Muscle of back (tissue), 3 donors: ENCODE measurements at regions not wholly inside any gene's neighbourhood (a gene's known extent, or its start where the extent isn't known, plus 50 kb on each side); places are given as distances from the start of the nearest gene placed in this dataset.

ENCODE experiments used
- DNase-seq, 3 donors: peaks; one replicate each; pipeline versions ENCODE4 v3.0.0 to v3.0.0-alpha.2; 2013

DNA sequence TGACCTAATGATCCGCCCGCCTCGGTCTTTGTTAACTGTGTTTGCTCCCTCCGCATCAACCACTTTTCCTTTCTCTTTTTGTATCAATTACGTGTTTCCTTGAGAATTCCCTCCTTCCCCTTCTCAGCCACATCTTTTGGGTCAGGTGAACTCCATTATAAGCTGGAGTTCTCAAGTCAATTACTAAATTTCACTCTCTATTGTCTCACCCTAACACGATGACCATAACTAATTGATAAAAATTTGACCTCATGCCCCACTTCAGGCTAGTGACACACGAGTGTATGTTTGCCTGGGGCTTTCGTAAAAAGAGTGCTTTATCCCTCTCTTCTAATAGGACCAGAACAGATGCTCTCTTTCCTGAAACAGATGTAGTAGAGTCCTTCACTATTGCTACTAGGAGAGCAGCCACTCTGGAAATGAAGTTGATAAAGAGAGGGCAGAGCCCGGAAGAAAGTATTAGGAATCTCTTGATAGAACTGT is 403.6 kb upstream of the ANXA10 start:
- peak in 1 of 3 donors; percentile 35 for DNase-seq

DNA sequence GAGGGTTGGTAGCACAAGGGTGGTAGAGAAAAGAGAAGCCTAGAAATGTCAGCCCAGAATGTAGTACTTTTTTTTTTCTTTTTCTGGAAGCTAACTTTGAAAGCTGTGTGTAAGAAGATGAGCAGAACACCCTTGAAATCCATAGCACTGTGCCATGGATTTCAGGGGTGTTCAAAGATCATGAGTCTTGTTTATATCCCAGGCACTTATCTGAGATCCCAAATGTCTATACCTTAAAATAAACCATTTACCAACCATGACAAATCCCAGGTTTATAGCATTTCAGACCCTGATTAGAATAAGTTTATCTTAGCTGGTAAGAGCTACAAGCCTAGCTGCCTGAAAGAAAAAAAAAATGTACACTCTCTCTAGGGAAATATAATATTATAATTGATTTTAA is 389.9 kb upstream of the ANXA10 start:
- DNase-seq = no peak

DNA sequence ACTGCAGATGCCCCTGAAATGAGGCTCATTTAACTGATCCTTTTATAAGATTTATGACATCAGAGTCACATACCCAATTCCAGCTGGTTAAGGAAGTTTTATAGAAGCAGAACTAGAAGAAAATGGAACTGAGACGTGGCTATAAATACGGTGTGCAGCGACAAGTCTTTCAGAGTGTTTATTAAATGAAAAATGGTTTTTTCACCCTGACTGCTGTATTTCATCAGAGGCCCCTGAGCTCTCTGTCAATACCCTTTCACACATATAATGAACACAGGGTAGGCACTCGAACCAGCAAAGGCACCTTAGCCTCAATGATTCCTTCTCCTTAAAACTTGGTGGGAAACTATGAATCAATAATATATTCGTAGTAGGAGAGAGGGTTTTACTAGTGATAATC is 380.8 kb upstream of the ANXA10 start:
- no peak for DNase-seq

DNA sequence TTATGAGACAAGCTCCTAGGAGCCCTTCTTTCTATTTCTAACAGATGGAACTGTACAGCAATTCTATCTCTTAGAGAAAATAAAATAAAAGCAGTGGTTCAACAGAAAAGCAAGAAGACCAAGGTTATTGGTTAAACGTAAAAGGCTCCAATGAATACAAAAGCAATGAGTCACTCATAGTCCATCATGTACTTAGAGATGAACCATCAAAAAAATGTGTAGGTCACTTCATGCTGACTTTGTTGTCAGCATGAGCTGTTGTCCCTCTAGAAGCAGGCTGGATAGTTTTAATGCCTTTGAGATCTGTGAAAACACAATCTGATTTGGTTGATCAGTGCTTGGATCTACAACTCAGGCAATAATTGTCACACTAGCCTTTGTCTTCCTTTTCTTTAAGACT is 378.6 kb upstream of the ANXA10 start:
- DNase-seq = peak in 1 of 3 donors; percentile 29

DNA sequence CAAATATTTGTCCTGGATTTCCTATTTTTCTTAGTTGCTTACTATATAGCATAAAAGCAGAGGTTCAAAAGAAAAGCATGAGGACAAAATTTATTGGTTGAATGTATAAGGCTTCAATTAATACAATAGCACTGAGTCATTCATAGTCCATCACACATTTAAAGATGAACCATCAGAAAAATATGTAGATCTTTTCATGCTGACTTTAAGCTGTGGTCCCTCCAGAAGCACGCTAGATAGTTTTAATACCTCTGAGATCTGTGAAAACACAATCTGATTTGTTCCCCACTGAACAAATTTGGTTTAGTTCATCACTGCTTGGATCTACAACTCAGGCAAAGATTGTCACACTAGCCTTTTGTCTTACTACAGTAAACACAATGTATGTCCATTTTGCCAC is 377.2 kb upstream of the ANXA10 start:
- peak in 1 of 3 donors; percentile 54 for DNase-seq

DNA sequence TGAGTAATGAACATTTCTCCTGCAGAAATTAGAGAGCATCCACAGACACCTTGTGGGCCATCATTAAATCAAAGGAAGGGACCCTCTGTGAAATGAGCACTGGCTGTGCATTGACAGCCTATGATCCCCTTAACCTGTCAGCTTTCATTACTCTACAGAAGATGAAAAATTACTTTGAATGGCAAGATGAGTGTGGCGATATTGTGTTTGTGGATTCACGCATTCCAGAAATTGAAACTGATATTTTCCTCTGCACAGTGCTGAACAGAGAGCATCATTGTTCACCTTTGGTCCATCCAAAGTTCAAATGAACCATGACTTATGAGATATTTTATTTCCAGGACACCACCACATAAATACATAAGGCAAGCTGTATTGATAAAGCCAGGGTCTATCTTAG is 374.8 kb upstream of the ANXA10 start:
- DNase-seq = no peak

DNA sequence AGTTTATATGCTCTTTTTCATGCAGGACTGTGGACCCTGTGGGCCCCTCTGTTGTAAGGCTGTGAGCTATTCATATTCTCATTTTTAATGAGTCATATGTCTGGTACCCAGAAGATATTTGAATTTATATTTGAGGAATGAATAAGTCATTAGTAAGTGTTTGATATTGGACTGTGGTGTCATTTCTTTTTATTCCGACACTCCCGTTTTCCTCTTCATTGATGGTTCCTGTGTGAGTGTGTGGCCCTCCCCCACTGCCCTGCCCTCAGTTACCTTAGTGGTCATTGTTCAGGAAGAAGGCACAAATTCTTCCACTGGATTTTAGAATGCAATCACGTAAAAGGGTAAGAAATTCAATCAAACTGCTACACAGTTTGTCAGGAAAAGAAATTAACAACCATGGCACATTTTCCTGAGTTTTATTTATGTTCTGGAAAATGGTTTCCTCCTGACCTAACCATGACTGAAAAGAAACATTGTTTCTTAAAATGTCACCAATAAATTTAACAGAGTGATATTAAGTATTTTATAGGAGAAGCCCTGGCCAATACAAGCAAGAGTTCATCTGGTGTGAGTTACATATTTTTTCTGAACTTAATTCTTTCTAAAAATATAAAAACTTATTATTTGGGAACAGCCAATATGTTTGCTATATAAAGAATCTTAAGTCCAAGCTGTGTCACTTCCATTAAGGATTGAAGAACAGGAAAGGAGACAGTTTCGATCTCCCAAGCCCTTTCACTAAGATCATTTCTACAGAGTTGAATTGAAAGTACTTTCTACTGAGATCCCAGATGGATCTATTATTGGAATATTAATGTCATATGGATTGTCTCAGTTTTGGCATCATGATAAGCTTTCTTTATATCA is 370.5 kb upstream of the ANXA10 start:
- DNase-seq = peak in 2 of 3 donors; percentile 1 to 4

DNA sequence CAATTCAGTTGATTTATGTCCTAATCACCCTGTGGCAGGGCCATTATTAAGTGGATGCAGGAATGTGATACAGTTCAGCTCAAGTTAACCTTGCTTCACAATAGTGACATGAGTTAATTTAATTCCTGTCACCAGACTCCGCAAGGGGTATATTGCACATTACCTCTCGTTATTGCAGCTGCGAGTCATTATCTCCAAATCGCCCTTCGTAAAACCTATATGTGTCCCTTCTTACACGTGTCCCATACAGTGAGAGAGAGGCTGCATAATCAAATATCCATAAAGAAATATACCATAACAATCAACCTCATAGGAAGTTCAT is 369.9 kb upstream of the ANXA10 start:
- peak in 1 of 3 donors; percentile 1 for DNase-seq

DNA sequence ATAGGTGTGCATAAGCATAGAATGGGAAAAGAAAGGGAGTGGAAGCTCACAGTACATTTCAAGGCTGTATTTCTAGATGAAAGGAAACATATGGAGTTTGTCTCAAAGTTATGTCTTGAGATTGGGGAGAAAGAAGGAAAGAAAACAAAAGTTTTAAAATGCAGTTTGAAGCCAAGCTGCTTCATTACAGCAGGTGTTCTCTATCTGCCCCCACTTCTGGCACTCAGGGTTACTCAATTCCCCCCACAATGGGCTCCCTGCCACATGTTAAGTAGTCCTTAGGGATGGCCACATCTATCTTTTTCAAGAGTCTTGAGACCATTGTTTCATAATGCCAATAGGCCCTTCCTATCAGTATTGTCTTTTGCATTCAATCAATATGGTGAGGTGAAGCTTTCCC is 367.4 kb upstream of the ANXA10 start:
- DNase-seq = no peak

DNA sequence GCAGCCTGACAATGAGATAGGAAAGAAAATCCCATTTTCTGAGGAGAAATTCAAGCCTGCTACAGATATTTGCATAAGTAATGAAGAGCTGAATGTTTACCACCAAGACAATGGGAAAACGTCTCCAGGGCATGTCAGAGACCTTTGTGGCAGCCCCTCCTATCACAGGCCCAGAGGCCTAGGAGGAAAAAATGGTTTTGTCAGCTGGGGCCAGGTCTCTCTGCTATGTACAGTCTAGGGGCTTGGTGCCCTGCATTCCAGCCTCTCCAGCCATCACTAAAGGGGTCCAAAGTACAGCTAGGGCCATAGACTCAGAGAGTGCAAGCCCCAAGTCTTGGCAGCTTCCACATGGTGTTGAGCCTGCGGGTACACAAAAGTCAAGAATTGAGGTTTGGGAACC is 361.6 kb upstream of the ANXA10 start:
- DNase-seq = no peak

DNA sequence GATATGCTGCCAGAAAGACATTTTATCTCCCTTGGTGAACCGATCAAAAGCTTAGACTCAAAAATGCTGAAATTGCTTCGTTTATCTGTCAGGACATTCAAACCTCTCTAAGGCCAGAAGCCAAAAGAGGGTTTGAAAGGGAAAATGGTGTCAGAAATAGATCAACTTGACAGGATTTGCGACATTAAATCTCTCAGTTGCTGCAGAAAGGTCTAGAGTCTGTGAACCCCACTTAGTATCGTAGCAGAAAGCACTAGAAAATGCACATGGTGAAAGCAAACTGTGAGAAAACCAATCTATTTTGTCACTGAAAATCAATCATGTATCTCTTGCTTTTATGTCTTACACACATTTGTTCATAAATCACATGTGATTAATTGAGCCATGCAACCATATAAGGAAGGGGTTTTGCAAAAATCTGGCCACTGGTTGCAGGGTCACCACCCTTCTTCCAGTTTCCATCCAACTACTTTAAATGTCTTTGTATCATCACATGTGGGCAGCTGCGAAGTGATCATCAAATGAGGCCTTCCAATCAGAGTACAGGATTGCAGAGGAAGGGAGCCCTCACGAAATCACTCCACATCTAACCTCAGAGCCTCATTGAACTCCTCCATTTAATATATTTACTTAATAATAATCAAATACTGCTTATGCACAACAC is 347.2 kb upstream of the ANXA10 start:
- no peak for DNase-seq

DNA sequence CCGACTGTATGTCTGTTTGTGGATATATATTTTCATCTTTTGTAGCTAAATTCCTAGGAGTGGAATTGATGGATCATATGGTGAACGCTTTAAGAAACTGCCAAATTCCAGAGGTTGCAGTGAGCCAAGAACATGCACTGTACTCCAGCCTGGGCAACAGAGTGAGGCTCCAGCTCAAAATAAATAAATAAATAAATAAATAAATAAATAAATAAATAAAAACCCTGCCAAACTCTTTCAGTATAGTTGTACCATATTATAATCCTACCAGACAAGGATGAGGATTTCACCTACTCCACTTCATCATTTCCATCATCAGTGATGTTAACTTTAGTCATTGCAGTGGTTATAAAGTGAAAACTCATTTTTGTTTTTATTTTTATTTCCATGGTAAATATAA is 325.1 kb upstream of the ANXA10 start:
- no peak for DNase-seq

DNA sequence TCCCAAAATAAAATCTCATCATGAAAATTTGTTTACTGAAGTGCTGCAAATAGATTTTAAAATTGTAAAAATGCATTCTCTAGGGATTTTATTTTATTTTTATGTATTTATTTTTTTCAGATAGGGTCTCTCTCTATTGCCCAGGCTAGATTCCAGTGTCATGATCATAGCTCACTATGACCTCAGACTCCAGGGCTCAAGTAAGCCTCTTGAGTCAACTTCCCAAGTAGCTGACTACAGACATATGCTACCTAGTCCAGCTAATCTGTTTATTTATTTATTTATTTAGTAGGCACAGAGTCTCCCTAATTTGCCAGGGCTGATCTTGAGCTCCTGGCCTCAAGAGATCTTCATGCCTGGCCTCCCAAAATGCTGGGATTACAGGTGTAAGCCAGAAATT is 317.7 kb upstream of the ANXA10 start:
- DNase-seq = no peak

DNA sequence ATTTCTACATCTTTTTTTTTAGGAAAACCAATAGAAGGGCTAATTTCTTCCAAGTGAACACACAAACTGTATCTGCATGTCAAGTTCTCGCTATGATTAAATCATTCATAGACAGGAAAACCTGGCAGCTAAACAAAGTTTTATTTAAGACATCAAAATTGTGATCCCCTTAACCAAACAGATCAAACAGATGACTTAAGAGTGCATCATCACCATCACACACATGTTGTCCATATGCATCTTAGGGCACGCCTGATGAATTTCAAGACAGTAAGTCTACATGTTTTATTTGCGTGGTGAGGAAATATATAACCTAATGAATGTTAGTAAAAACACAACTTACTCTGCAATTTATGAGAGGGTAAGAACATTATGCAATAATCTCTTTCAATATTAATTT is 317.0 kb upstream of the ANXA10 start:
- peak in 1 of 3 donors; percentile 35 for DNase-seq

DNA sequence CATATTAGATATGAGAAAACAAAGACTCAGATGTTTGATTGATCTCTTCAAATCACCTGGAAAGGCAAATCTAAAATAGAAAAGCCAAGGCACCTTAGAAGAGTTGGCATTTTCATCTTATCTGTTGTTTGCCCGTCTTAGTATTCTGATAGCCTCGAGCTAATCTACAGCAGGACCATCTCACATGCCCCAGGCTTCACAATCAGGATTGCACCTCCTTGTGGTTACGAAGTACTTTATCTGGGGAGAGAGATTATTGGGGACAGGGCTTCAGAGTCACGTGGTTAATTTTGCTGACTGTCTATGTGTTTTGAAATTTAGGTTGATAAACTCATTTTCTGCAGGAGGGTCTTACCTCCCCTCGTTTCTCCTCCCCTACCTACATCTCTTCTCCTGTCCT is 313.1 kb upstream of the ANXA10 start:
- no peak for DNase-seq

DNA sequence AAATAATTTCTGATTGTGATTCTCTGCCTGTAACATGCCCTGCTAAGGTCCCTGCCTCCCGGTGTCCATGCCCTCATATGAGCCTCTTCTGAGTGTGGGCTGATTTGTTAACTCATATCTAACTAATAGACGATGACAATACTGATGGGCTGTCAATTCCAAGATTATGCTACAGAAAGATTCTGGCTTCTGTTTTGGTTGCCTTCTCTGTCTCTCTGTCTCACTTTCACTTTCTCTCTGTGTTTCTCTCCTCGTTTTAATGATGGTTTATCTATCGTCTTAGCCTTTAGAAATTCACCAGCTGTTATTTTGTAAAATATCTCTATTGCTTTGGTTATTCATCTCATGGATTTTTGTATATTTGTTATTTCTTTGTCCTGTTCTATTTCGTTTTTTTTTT is 312.5 kb upstream of the ANXA10 start:
- no peak for DNase-seq

DNA sequence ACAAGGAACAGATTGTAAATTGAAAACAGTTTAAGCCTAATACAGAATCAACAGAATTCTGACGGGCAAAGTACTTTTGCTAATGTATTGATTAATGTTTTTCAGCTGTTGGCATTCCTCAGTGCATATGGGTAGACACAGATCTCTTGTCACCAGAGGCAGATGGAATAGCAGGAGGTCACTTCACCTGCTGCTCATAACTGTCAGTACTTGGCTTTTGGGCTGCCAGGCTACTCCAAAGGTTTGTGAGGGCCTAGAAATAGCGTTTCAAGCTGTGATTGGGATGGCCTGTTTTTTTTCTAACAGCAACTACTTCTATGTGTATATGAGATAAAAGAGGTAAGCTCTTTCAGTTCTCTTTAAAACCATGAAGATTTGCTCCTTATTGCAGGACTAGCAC is 307.5 kb upstream of the ANXA10 start:
- peak in 2 of 3 donors; percentile 10 to 28 for DNase-seq

DNA sequence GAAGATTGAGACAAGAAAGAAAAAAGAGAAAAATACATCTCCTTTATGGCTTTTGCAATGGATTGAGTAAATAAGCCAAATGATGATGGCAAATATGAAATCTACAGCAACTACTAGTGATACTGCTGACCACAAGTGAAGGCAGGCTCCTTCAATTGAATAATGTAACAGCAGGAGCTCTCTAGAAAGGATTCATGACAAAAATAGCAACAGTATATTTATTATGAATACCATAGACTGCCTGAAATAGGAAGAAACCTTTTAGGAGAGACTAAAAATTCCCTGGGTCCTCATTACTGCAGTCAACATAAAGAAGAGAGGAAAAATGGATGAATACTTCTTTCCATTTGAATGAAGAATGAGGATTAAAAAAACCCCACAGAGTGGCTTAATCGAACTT is 306.8 kb upstream of the ANXA10 start:
- DNase-seq = no peak

DNA sequence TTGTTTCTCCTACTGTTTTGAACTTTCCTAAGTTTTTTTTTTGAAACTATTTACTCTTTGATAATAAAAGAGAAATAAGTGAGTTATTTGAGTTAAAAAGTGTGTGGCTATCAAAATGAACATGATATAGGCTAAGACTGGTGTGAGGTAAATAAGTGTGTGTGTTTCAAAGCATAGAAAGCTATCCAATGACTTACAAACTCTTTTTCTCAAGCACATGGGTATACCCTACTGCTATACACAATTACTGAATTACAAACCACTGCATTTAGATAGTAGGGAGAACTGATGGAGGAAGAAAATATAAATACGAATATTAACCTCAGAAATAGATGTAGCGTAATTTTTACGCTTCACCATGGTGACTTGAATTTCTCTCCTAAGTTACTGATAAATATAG is 305.8 kb upstream of the ANXA10 start:
- no peak for DNase-seq

DNA sequence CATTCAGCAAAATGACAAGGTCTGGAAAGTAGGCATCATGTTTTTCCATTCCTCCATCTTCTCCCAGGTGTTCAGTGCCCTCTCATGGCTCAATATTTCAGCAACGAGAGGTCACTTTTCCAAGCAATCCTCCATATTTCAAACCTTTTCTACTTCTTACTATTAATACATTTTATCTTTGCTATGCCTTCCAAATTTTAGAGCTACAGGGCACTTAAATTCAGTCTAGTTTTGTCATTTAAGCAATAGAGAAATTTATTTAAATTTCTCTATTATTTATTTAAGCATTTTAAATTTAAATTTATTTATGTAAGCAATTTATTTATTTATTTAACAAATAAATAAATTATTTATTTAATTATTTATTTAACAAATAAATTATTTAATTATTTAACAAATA is 305.1 kb upstream of the ANXA10 start:
- peak in 1 of 3 donors; percentile 4 for DNase-seq

DNA sequence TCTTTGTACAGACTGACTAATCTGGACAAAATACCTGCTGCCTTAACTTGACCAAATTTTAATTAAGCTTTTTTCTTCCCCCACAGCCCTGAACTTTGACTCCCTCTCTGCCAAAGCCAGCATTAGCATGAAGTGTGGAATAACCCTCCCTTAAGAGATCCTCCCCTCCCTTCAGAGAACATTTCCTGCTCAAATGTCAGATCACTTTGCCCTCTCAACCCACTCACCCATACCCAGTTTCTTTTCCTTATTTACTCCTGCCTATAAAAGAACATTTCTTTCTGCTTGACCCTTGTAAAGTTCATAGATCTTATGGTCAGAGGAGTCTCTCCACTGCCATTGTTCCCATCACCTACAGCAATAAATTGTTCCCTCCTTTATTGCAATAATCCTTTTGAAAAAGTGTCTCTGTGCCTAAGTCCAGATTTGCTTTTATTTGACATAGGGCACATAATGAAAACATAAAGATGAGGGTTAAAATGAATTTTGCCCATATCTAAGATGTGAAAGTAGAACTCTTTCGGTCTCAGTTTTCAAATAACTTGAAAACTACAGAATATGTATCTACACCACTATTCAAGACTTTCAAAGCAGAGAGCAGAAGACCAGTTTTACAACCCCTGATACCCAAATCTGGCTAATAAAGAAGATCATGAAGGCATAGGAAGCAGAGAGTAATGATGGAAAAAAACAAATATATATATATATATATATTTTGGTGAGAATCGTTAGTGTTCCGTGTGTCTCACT is 289.7 kb upstream of the ANXA10 start:
- no peak for DNase-seq

DNA sequence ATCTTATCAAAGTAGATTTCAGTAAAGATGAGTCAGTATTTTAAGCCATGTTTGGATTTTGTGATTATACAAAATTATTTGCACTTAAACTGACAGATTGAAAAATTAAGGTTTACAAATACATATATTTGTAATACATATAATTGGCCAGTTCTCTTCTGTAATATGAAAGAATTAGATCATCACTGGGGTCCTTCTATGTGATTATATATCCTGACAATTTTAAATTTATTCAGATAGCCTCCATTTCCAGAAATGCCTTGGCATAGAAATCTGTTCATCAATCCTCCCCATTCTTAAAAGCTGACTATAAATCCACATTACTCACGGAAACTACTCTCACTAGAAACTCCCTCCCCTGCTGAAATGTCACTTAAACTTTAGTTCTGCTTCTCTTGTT is 280.4 kb upstream of the ANXA10 start:
- no peak for DNase-seq

DNA sequence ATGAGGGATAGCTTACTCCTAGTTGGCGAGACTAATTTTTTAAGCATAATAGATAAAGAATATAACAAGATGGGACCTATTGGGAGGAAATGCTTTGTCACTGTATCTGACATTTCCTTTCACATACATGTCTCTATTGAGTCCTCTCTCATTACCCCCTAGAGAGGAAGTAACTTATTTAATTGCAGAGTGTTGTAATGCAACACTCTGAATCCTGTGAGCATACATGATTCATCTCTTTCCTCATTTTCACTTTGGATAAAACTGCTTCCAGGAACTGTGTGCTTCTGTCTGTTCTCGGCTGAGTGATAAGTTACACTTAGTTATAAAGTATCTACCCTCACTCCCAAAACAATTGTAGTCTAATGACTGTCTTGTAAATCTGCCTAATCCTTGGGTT is 266.1 kb upstream of the ANXA10 start:
- peak in 1 of 3 donors; percentile 3 for DNase-seq
